Caco-2 (cell line): ENCODE measurements at regions not wholly inside any gene's neighbourhood (a gene's known extent, or its start where the extent isn't known, plus 50 kb on each side); places are given as distances from the start of the nearest gene placed in this dataset.

Experiments used
- BruUV-seq: library from RNA; stranded (reverse); fragments of 400-500 nt; replicated peaks from 2 replicates; lab custom pipeline; 2021; lab: Mats Ljungman, UMichigan
- CTCF ChIA-PET: fragments of 300-600 bp; sonication (Branson Sonifier 250); formaldehyde crosslinking; loops from one replicate; lab custom pipeline; 2022; ENCODE audit warnings: antibody characterized with exemption; lab: Charles Lee
- POLR2A ChIA-PET: fragments of 300-600 bp; sonication (Branson Sonifier 250); formaldehyde crosslinking; loops from one replicate; lab custom pipeline; 2022; ENCODE audit warnings: antibody characterized with exemption; lab: Charles Lee
- DNase-seq, 2 experiments: peaks; one replicate each; pipeline versions ENCODE4 v3.0.0 to v3.0.0-alpha.2; 2020 to 2022
- H3K27me3 ChIP-seq: replicated peaks from 2 replicates; pipeline ENCODE4 v1.6.0; 2011; ENCODE audit warnings: low read length; ENCODE audit not compliant: control insufficient read depth, insufficient read depth
- H3K36me3 ChIP-seq: 2 replicates; pipeline ENCODE4 v1.5.1; 2011; ENCODE audit warnings: low read length; ENCODE audit not compliant: control insufficient read depth, insufficient read depth
- H3K4me1 ChIP-seq: fragments of 250-450 bp; sonication (Bioruptor Pico); 2 replicates; pipeline ENCODE4 v1.5.1; 2020; ENCODE audit warnings: mild to moderate bottlenecking
- H3K4me3 ChIP-seq: 2 replicates; pipeline ENCODE4 v1.5.1; 2011; ENCODE audit warnings: low read depth, mild to moderate bottlenecking, control low read depth, low read length
- H3K9me3 ChIP-seq: fragments of 250-450 bp; sonication (Bioruptor Pico); 2 replicates; pipeline ENCODE4 v1.5.1; 2020; ENCODE audit warnings: mild to moderate bottlenecking, moderate library complexity
- H3K27ac Mint-ChIP-seq: one replicate; pipeline ENCODE4 v1.8.0; 2022; ENCODE audit warnings: mixed read lengths; ENCODE audit not compliant: unreplicated experiment
- H3K27me3 Mint-ChIP-seq: one replicate; pipeline ENCODE4 v1.8.0; 2022; ENCODE audit warnings: mixed read lengths; ENCODE audit not compliant: insufficient read depth, unreplicated experiment
- H3K36me3 Mint-ChIP-seq: one replicate; pipeline ENCODE4 v1.8.0; 2022; ENCODE audit warnings: mild to moderate bottlenecking, mixed read lengths; ENCODE audit not compliant: insufficient read depth, unreplicated experiment
- H3K4me1 Mint-ChIP-seq: one replicate; pipeline ENCODE4 v1.8.0; 2022; ENCODE audit warnings: low read depth, mixed read lengths; ENCODE audit not compliant: unreplicated experiment
- H3K4me3 Mint-ChIP-seq: one replicate; pipeline ENCODE4 v1.8.0; 2022; ENCODE audit warnings: mild to moderate bottlenecking, moderate library complexity, mixed read lengths; ENCODE audit not compliant: unreplicated experiment
- H3K9me3 Mint-ChIP-seq: one replicate; pipeline ENCODE4 v1.8.0; 2022; ENCODE audit warnings: mixed read lengths; ENCODE audit not compliant: unreplicated experiment
- CTCF ChIP-seq, 2 experiments: fragments of 200-600 bp in 1 of 2; IDR thresholded peaks; 1 replicate in 1 of 2; 2 replicates in 1 of 2; pipeline versions ENCODE4 v1.5.1 to v1.8.0; 2011 to 2022; ENCODE audit warnings: antibody characterized with exemption in 1 of 2, control low read depth in 1 of 2, inconsistent platforms in 1 of 2, low read depth in 1 of 2, low read length in 1 of 2, mild to moderate bottlenecking in 1 of 2, moderate library complexity in 1 of 2; ENCODE audit not compliant: insufficient read depth in 1 of 2, severe bottlenecking in 1 of 2, unreplicated experiment in 1 of 2
- intact Hi-C: fragments of 100-400 bp; cut with micrococcal nuclease; formaldehyde crosslinking; loops from one replicate; pipeline ENCODE4 v1.10.0; 2022; ENCODE audit not compliant: unreplicated experiment

DNA sequence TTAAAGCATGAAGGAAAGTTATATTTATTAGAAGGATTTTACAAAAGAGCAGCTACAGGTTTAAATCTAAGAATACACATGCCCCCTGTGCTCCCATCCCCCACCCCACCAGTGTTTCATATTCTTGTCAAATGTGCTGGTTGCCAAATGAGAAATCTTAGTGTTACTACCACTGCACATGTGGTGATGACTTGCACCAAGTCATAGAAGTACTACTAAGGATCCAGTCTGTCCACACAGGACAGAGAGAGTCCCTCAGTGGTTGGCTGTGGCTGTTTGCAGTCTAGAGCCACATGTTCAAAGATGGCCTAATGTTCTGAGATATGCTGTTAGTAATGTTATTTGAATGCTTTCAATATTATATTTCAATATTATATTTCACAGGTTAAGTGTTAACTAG is 268.8 kb downstream of the ADAMTS20 start:
- intact Hi-C loops = loop anchor here (2.0 to 10.0 kb wide), 3 partner anchors 448 to 716 kb away; partner anchors contain the start of gene PRICKLE1
- Mint-ChIP-seq H3K36me3 (peaks cover 3% of the 10 kb centered on the region), H3K4me1 (peaks cover 3% of the 10 kb centered on the region), H3K27ac (no peak overlapping the region), H3K27me3 (no peaks in the 10 kb centered on the region), H3K4me3 (no peak overlapping the region), H3K9me3 (peaks cover 10% of the 10 kb centered on the region)
- no peak overlapping the region for H3K4me3 ChIP-seq
- CTCF ChIA-PET = interaction anchor here (2.8 kb wide), 1 partner anchor 800 kb away, joined by 12 read pairs; no protein-coding TSS in a partner anchor
- no peak for TF ChIP-seq CTCF (IDR thresholded peaks at IDR 0.05; ENCODE audit: insufficient read depth in 1 of 2, low read depth in 1 of 2, low read length in 1 of 2, severe bottlenecking in 1 of 2, unreplicated experiment in 1 of 2)
- no peaks in the 10 kb centered on the region for H3K27me3 ChIP-seq
- H3K9me3 ChIP-seq = no peaks in the 10 kb centered on the region
- no peaks in the 10 kb centered on the region for H3K36me3 ChIP-seq
- BruUV-seq = no TSS peak
- DNase-seq = no peak
- peaks cover 7% of the 10 kb centered on the region for H3K4me1 ChIP-seq
- POLR2A ChIA-PET = interaction anchor here (0.6 kb wide), 1 partner anchor 782 kb away, joined by 6 read pairs; no protein-coding TSS in a partner anchor

GRCh38 chr12:43282106-43282505 is 269.9 kb downstream of the ADAMTS20 start:
- TF ChIP-seq CTCF (IDR thresholded peaks at IDR 0.05; ENCODE audit: insufficient read depth in 1 of 2, low read depth in 1 of 2, low read length in 1 of 2, severe bottlenecking in 1 of 2, unreplicated experiment in 1 of 2) = no peak
- Mint-ChIP-seq H3K27me3 (no peaks in the 10 kb centered on the region), H3K9me3 (peaks cover 10% of the 10 kb centered on the region), H3K36me3 (peaks cover 6% of the 10 kb centered on the region), H3K4me3 (no peak overlapping the region), H3K4me1 (peaks cover 10% of the 10 kb centered on the region), H3K27ac (no peak overlapping the region)
- no peaks in the 10 kb centered on the region for H3K36me3 ChIP-seq
- H3K27me3 ChIP-seq = no peaks in the 10 kb centered on the region
- no TSS peak for BruUV-seq
- H3K4me3 ChIP-seq = no peak overlapping the region
- no peaks in the 10 kb centered on the region for H3K4me1 ChIP-seq
- POLR2A ChIA-PET = no interaction called here
- intact Hi-C loops = loop anchor here (1.0 to 10.0 kb wide), 4 partner anchors 447 to 799 kb away; partner anchors contain the start of gene PRICKLE1
- H3K9me3 ChIP-seq = no peaks in the 10 kb centered on the region
- DNase-seq = no peak
- CTCF ChIA-PET = interaction anchor here (0.7 to 2.8 kb wide), 2 partner anchors 510 to 799 kb away, joined by 3 to 12 read pairs; no protein-coding TSS in a partner anchor

DNA sequence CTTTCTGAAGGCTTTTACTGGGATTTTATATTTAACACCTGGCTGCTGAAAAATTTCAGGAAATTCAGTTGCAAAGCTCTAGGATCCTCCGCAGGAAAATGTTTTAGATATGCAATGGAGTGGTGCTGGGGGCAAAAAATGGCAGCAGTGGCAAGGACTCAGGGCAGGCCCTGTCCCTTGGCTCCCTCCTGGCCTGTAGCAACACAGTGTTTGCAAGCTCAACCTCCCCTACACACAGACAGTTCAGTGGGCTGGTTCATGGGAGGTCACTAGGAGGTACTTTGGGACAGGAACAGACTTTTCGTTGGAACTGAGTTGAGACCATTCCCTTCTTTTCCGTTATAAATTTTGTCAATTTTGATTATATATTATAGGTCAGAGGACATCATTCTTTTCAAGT is 270.4 kb downstream of the ADAMTS20 start:
- no peaks in the 10 kb centered on the region for H3K4me1 ChIP-seq
- TF ChIP-seq CTCF (IDR thresholded peaks at IDR 0.05; ENCODE audit: insufficient read depth in 1 of 2, low read depth in 1 of 2, low read length in 1 of 2, severe bottlenecking in 1 of 2, unreplicated experiment in 1 of 2) = no peak
- intact Hi-C loops = loop anchor here (5.0 to 10.0 kb wide), 2 partner anchors 447 to 714 kb away; no protein-coding TSS in a partner anchor
- no peak overlapping the region for H3K4me3 Mint-ChIP-seq
- H3K27me3 Mint-ChIP-seq = no peaks in the 10 kb centered on the region
- H3K27me3 ChIP-seq = no peaks in the 10 kb centered on the region
- peaks cover 10% of the 10 kb centered on the region for H3K4me1 Mint-ChIP-seq
- H3K9me3 ChIP-seq = no peaks in the 10 kb centered on the region
- no peaks in the 10 kb centered on the region for H3K36me3 ChIP-seq
- H3K27ac Mint-ChIP-seq = no peak overlapping the region
- POLR2A ChIA-PET = no interaction called here
- no TSS peak for BruUV-seq
- CTCF ChIA-PET = interaction anchor here (2.8 kb wide), 1 partner anchor 799 kb away, joined by 12 read pairs; no protein-coding TSS in a partner anchor
- no peak overlapping the region for H3K4me3 ChIP-seq
- no peak for DNase-seq
- H3K9me3 Mint-ChIP-seq = peaks cover 10% of the 10 kb centered on the region
- peaks cover 6% of the 10 kb centered on the region for H3K36me3 Mint-ChIP-seq
